Stomach (tissue), 4 donors: ENCODE measurements at regions not wholly inside any gene's neighbourhood (a gene's known extent, or its start where the extent isn't known, plus 50 kb on each side); places are given as distances from the start of the nearest gene placed in this dataset.

ENCODE experiments used
- POLR2A ChIP-seq, 4 donors: fragments of 450-650 bp; IDR thresholded peaks; one replicate each; pipeline ENCODE4 v1.6.1; 2016; ENCODE audit warnings: antibody characterized with exemption in 4 of 4, control low read depth in 2 of 4, mild to moderate bottlenecking in 1 of 4, moderate library complexity in 1 of 4
- POLR2AphosphoS5 ChIP-seq, 3 donors: sonication (generic); formaldehyde crosslinking; IDR thresholded peaks; one replicate each; pipeline ENCODE4 v1.6.1; 2016; ENCODE audit warnings: antibody characterized with exemption in 3 of 3
- TF ChIP-seq, protein P1 (sequence below), 7 experiments: fragments of 450-650 bp in 4 of 7; fragments of 200-600 bp in 3 of 7; sonication (generic) in 3 of 7; IDR thresholded peaks; one replicate each; pipeline ENCODE4 v1.5.1; 2016 to 2019; ENCODE audit warnings: antibody characterized with exemption in 7 of 7, control low read depth in 2 of 7, mild to moderate bottlenecking in 1 of 7

DNA sequence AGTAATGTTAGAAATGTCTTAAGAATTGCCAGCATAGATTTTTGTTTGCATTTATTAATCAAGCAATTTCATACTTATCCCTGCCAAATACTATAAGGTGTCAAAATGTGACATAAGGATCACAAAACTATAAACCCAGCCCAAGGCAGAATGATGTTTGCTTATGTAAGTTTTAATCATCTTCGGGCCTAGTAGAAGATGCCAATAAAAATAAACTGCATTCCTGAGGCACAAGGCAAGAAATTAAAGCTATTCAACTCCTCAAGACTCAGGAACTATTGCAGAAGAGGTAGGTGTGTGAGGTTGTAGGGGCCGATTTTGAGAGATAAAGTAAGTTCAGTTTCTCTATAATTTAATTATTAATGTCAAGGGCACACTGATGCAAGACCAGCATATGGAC, 189.4 kb upstream of the AHR start:
- TF ChIP-seq, protein P1, sequence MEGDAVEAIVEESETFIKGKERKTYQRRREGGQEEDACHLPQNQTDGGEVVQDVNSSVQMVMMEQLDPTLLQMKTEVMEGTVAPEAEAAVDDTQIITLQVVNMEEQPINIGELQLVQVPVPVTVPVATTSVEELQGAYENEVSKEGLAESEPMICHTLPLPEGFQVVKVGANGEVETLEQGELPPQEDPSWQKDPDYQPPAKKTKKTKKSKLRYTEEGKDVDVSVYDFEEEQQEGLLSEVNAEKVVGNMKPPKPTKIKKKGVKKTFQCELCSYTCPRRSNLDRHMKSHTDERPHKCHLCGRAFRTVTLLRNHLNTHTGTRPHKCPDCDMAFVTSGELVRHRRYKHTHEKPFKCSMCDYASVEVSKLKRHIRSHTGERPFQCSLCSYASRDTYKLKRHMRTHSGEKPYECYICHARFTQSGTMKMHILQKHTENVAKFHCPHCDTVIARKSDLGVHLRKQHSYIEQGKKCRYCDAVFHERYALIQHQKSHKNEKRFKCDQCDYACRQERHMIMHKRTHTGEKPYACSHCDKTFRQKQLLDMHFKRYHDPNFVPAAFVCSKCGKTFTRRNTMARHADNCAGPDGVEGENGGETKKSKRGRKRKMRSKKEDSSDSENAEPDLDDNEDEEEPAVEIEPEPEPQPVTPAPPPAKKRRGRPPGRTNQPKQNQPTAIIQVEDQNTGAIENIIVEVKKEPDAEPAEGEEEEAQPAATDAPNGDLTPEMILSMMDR (IDR thresholded peaks at IDR 0.05) = no peak
- TF ChIP-seq POLR2A (IDR thresholded peaks at IDR 0.05) (no peak), POLR2AphosphoS5 (IDR thresholded peaks at IDR 0.05) (no peak)
